ENCODE measurements at regions not wholly inside any gene's neighbourhood (a gene's known extent, or its start where the extent isn't known, plus 50 kb on each side); places are given as distances from the start of the nearest gene placed in this dataset.
"Not testable (repeated sequence)": the region's sequence is repeated elsewhere in the genome, so short reads cannot be mapped to it uniquely, and the experiment has no call there.

- no peak for DNase-seq
Observed at GRCh38 chr20:29296256-29297230, 1960.9 kb upstream of the DEFB115 start.

GRCh38 chr20:29297411-29298270, 1959.8 kb upstream of the DEFB115 start:
- no peak for DNase-seq

DNA sequence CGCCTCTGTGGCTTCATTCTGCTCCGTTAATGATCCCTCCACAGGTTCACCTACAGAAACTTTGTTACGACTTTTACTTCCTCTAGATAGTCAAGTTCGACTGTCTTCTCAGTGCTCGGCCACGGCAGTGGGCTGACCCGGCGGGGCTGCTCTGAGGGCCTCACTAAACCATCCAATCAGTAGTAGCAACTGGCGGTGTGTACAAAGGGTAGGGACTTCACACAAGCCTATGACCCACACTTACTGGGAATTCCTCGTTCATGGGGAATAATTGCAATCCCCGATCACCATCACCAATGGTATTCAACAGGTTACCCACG, 1959.2 kb upstream of the DEFB115 start:
- no peak for DNase-seq

DNA sequence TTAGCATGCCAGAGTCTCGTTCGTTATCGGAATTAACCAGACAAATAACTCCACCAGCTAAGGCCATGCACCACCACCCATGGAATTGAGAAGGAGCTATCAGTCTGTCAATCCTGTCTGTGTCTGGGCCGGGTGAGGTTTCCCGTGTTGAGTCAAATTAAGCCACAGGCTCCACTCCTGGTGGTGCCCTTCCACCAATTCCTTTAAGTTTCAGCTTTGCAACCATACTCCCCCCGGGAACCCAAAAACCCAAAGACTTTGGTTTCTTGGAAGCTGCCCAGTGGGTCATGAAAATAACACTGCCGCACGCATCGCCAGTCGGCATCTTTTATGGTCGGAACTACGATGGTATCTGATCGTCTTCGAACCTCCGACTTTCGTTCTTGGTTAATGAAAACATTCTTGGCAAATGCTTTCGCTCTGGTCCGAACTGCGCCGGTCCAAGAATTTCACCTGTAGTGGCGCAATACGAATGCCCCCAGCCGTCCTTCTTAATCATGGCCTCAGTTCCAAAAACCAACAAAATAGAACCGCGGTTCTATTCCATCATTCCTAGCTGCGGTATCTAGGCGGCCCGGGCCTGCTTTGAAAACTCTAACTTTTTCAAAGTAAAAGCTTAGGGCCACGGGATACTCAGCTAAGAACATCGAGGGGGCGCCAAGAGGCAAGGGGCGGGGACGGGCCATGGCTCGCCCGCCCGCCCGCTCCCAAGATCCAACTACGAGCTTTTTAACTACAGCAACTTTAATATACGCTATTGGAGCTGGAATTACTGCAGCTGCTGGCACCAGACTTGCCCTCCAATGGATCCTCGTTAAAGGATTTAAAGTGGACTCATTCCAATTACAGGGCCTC, 1958.5 kb upstream of the DEFB115 start:
- no peak for DNase-seq

DNA sequence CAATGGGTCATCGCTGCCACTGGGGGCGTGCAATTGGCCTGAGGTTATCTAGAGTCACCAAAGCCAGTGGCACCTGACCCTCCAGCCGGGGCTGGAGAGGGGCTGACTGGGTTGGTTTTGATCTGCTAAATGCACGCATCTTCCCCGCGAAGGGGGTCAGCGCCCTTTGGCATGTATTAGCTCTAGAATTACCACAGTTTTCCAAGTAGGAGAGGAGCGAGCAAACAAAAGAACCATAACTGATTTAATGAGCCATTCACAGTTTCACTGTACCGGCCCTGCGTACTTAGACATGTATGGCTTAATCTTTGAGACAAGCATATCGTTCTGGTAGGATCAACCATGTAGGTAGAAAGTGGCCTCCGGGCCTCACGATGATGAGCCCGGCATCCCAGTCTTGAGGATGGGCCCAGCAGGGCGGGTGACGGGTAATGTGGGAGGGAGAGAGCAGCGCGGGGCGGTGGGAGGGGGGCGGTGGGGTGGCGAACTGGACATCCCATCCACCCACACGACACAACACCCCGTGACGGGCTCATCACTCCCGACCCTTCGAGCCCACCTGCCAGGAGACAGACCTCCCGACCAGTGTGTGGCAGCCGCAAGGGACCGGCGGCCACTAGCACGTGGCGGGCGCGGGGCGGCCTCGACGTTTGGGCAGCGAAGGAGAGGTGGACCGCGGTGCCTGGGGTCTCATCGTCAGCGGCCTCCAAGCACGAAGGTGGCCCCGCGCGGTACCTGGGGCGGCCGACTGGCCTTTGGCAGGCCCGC, 1957.5 kb upstream of the DEFB115 start:
- no peak for DNase-seq

- no peak for DNase-seq
Observed at GRCh38 chr20:29300579-29301551, 1956.6 kb upstream of the DEFB115 start.

DNA sequence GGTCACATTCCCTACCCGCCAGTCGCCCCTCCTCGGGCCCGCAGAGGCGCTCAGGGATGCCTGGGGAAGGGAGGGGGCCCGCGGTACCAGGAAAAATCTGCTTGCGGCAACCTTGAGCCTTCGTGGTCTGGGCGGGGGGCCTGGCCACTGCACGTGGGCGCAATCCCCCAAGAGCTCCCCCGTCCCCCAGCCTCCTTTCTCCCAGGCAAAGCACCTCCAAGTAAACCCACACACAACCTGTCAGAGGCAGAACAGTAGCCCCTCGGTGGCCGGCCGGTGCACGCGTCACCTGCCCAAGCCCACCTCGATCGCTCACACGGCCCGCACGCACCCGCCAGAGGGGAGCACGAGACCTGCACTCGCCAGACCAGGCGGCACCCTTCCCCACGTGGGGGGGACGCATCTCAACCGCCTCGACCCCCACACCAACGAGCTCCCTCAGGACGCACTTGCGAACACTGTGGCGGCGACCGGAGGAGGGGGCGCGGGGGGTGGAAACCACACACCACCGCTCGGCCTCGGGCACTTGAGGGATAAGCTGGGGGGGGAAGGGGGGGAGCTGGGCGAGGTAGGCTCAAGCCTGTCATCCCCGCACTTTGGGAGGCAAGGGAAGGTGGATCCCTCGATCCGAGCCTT, 1955.7 kb upstream of the DEFB115 start:
- DNase-seq = no peak

DNA sequence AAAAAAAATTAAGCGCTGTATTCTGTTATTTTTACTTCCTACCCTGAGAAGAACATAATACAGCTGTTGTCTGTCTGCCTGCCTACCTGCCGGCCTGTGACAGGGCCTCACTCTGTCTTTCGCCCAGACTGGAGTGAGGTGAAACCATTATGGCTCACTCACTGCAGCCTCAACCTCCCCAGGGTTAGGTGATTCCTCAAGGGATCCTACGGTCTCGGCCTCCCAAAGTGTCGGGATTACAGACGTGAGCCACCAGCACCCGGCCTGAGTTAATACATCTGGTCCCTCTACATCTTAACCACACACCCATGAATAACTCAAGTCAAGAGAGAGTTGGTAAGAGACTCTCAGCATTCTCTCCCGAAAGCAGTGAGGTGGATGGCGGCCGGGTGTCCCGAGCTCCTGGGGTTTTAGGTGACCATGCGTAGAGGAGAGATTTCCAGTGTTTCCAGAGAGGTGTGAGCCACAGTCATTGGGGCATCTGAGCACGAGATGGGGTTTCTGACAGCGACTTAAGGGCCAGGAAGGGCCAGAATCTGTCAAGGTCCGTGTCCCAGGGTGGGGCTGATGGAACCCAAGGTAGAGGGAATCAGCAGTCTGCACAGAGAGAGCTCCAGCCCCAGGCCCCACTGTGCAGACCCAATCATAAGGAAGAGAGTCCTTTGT, 1954.4 kb upstream of the DEFB115 start:
- DNase-seq = no peak

DNA sequence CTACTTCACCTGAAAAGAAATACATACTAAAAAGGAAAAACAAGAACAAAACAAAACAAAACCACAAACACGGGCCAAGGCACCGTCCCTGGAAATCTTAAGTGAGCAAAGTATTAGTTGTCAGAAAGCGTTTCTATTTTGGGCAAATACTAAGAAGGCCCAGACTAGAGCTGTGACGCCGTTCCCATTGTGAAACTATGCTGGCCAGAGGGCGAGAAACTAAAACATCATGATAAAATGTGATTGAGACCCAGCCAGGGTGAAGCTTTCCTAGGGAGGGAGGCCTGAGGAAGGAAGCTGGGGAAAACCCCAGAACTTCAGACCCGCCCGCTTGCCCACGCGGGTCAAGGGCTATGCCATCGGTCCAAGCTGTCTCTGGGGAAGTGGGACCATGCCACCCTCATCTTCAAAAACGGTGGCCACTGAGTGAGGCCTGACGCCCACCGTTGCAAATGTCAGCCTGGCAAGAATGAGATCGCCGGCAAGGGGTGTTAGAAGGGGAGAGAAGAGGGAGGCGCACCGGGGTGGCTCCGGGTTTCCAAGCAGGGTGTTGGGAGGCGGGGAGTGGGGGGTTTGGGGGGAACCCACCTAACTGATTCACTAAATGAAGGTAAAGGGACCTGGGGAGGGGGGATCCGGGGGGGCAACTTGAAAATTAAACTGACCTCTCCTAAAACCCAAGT, 1950.9 kb upstream of the DEFB115 start:
- DNase-seq = no peak

DNA sequence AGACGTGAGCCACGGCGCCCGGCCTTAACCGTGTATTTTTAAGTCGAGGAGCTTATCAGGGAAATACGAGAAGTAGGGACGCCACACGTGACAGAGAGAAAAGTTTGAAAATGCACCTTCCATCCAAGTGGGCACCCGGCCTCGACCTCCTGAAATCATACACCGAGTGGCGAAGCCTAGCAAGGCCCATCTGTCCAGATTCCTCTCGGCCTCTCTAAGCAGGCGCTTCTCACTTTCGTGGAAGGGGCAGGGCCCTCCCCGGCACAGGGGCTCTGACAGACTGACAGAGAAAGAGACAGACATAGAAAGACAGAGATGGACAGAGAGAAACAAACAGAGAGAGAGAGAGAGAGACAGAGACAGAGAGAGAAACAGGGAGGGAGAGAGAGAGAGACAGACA, 1950.0 kb upstream of the DEFB115 start:
- DNase-seq = not testable (repeated sequence)

DNA sequence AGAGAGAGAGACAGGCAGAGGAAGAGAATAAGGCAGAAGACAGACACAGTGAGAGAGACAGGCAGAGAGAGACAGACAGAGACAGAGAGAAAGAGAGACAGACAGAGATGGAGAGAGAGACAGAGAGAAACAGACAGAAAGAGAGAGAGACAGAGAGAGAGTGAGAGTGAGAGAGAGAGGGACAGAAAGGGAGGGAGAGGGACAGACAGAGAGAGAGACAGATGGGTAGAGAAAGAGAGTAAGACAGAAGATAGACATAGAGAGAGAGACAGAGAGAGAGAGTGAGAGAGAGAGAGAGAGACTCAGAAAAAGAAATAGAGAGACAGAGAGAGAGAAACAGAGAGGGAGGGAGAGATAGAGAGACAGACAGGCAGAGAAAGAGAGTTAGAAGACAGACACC, 1948.5 kb upstream of the DEFB115 start:
- DNase-seq = not testable (repeated sequence)

DNA sequence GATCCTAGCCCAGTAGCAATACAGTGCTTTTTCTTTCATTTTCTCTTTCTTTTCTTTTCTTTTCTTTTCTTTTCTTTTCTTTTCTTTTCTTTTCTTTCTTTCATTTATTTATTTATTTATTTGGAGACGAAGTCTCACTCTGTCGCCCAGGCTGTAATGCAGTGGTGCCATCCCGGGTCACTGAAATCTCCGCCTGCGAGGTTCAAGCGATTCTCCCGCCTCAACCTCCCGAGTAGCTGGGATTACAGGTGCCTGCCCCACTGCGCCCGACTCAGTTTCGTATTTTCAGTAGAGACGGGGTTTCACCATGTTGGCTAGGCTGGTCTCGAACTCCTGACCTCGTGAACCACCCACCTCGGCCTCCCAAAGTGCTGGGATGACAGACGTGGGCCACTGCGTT, 1948.0 kb upstream of the DEFB115 start:
- DNase-seq = not testable (repeated sequence)

DNA sequence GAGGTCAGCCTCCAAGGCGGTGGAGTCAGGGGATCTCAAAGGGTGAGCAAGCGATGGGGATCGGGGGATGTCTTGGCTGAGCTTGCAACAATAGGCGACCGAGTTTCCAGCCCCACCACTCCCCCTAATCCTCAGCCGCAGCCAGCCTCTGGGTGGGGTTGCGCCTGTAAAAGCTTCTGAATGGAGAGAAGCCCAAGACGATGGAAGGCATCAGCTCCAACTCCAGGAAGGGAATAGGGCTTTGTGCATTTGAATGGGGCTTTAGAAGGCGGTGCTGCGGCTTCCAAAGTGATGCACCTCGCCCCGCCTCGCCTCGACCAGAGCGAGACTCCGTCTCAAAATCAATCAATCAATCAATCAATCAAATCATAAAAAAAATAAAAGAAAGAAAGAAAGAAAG, 1946.4 kb upstream of the DEFB115 start:
- not testable (repeated sequence) for DNase-seq

DNA sequence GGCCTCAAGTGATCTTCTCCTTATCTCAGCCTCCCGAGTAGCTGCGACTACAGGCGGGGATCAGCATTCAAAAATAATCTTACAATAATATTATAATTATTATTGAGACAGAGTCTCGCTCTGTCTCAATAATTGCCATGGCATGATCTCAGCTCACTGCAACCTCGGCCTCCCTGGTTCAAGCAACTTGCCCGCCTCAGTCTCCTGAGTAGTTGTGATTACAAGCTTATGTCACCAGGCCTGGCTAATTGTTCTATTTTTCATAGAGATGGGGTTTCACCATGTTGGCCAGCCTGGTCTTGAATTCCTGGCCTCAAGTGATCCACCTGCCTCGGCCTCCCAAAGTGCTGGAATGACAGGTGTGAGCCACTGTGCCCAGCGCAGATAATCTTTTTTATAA, 1944.8 kb upstream of the DEFB115 start:
- not testable (repeated sequence) for DNase-seq

GRCh38 chr20:29313481-29313880, 1944.0 kb upstream of the DEFB115 start:
- no peak for DNase-seq

GRCh38 chr20:29314294-29314693, 1943.2 kb upstream of the DEFB115 start:
- DNase-seq = no peak

DNA sequence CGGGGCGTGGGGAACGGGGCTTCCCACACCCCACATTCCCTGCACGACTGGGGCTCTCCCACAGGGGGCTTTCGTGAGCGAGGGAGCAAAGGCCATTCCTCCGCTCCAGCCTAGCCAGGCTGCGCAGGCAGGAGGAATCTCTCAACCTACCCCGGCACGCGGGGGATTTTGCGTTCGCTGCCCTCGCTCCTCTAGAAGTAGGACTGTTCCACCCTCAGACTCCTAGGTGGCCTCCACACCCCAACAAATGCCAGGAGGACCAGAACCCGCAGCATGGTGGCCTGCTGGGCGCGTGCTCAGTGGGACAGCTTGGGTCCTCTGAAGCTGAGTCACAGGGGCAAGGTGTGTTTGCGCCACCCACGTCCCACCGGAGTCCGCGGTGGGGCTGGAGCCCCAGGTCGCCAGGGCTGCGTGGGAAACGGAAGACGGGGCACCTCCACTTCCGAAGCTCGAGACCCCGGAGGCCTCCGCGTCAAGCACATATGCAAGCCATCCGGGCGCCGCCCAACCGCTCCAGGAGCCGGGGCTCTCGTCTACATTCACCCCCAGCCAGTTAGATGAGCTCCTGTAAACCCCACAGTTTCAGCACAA, 1938.5 kb upstream of the DEFB115 start:
- DNase-seq = no peak

- no peak for DNase-seq
Observed at GRCh38 chr20:29319725-29320124, 1937.7 kb upstream of the DEFB115 start.

Data from NCI-H2171 treated with DMSO at 0.1 percent for 48 hours (cell line).